HG03442 (cell line): ENCODE measurements at regions not wholly inside any gene's neighbourhood (a gene's known extent, or its start where the extent isn't known, plus 50 kb on each side); places are given as distances from the start of the nearest gene placed in this dataset.

Source experiments
- ATAC-seq: cut with Tn5 transposase; IDR thresholded peaks from one replicate; pipeline ENCODE4 v1.9.1; 2021; ENCODE audit warnings: mild to moderate bottlenecking, moderate library complexity; ENCODE audit not compliant: unreplicated experiment

DNA sequence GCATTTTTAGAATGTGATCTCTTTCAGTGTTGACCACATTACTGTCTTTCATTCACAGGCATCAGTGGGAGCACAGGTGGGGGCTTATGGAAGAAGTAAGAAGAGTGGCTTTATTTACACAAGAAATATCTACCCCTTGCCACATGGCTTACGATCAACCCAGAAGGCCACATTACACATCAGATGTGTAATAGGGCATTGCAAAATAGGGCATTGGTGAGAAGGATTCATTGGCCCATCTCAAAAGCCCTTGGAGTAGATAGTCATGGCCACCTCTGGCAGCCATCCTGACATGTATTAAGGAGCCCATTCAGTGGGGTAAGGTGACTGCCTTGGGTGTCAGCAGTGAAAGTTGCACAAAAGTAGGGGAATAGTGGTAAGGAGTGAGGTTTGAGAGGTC, 97.5 kb downstream of the MAFB start:
- ATAC-seq, result no peak

- no peak for ATAC-seq
Observed at GRCh38 chr20:40591119-40591518, 97.9 kb downstream of the MAFB start.

DNA sequence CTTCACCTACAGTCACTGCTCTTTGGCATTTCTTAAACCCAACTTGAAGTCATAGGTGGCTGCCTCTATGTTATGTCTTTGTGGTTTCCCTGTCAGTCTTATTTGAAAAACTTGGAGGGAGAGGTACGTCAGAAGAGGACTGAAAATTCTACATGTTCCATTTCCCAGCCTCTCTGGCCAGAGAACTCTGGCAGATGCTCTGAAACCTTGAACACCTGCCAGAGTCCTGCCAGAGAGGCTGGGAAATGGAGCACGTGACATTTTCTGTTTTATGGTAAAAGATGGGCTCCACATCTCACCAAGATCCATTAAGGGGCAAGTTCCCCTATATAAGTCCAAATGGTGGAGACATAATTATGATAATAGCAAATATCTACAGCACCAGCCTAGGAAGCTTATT, 99.5 kb downstream of the MAFB start:
- no peak for ATAC-seq

- ATAC-seq, result no peak
Observed at GRCh38 chr20:40588891-40589290, 100.1 kb downstream of the MAFB start.

GRCh38 chr20:40587038-40587437, 102.0 kb downstream of the MAFB start:
- no peak for ATAC-seq

DNA sequence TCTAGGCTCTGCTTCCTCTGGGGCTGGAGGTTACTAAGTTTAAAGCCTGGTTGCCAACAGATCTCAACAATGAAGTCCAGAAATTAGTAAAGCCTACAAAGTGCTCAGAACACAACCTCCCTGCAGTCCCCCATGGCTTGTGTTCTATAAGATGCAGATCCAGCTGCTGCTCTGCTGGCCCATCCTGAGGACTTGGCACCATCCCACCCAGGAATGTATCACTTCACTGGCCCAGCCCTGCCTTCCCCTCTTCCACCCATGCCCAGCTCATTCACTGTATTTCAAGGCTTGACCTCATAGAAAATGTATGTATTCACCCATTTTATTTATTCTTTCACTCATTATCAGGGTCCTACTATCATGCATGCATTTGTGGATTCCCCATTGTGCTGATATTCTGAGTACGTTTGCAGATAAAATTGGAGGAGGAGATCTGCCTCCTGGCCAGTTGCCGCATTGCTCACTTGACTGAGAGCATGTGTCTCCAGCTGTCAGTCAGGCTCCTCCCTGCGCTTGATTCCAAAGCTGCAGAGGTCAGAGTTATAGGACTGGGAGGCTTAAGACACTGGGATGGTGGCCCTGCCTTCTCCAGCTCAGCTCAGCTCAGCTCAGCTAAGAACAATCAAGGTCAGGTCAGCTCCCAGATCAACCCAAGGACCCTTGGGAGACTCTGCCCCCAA, 104.8 kb downstream of the MAFB start:
- no peak for ATAC-seq

DNA sequence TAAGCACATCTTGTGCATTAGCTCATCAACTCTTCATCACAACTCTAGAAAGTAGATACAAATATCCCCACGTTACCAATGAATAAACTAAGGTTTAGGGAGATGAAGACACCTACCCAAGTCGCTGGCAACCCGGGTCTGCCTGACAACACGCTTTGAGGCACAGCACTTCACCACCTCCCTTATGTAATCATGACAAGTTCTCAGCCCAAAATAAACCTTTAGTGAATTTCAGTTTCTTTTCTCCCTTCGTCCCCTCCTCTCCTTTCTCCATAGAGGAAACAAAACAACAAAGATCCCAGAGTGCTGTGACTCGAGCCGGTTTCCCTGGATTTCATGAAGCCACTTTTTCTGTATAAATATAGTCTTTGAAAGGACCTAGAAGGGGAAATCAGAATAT, 105.4 kb downstream of the MAFB start:
- ATAC-seq, result no peak

- ATAC-seq, result no peak
Observed at GRCh38 chr20:40583205-40583604, 105.8 kb downstream of the MAFB start.

GRCh38 chr20:40582531-40582930, 106.5 kb downstream of the MAFB start:
- no peak for ATAC-seq

DNA sequence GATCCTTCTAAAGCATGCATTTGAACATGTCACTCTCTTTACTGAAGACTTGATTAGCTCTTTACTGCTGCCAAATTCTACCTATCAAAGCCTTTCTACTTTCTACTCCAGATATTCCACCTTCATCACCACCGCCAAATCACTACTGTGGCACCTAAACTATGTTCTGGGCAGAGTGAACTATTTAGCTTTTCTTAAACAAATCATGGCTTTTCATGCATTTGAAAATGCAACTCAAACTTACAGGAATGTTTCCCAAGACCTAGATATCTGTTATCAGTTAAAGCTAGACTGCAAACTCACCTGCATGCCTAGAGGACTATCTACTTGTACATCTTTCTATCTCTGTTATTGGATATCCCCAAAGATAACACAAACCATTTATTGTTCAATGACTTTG, 109.3 kb downstream of the MAFB start:
- ATAC-seq, result no peak

- ATAC-seq, result no peak
Observed at GRCh38 chr20:40578961-40579360, 110.1 kb downstream of the MAFB start.

GRCh38 chr20:40575851-40576250, 113.2 kb downstream of the MAFB start:
- no peak for ATAC-seq

DNA sequence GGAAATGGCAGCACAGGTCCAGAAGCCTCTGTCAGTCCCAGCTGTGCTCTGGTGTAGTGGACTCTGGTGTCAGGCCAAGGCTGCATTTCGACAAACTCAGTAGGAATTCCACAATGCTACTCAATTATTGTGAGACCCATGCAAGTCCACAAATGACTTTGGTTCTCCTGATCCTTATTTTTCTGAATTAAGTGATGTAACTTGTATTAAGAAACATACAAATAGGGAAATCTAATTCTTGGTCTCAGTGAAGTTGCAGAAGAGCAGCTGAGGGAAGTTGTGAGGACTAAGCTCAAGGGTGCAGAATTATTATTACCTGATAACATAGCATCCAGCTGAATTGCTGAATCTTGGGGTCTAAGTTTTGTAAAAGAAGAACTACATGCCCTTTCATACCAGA, 116.8 kb downstream of the MAFB start:
- ATAC-seq, result no peak

GRCh38 chr20:40571639-40572038, 117.4 kb downstream of the MAFB start:
- ATAC-seq, result no peak

DNA sequence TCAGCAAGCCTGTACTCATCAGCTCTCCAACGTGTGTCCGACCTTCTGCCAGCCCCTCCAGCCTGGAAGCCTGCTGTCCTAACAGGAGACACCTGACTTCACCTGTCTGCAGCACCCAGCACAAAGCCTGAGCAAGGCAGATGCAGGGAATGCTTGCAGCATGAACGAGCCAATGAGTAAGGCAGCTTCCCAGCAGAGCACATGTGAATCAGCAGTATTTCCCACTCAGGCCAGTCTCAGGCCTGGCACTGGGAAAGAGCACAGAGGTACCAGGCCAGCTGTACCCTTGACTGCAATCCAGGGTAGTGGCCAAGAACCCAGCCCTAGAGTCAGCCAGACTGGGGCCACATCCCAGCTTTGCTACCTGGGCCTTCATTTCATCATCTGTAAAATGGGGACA, 120.8 kb downstream of the MAFB start:
- no peak for ATAC-seq

DNA sequence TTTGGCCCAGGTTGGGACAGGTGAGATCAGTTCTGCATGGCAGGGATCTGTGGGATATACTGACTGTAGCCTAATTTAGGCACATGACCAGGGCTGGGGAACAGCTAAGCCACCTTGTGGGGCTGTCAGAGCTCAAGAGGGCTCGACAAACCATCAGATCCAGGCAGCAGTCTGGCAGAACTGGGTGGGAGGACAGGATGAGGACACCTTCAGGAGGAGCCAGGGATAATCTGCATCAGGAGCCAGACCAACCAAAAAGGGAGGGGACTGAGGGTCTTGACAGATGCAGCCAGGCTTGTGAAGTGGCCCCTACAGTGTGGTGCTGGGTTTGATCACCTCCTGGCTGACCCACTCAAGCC, 123.4 kb downstream of the MAFB start:
- no peak for ATAC-seq

GRCh38 chr20:40565001-40565681, 123.9 kb downstream of the MAFB start:
- ATAC-seq, result no peak

GRCh38 chr20:40563296-40563950, 125.6 kb downstream of the MAFB start:
- no peak for ATAC-seq

- ATAC-seq, result no peak
Observed at GRCh38 chr20:40562031-40562430, 127.0 kb downstream of the MAFB start.

DNA sequence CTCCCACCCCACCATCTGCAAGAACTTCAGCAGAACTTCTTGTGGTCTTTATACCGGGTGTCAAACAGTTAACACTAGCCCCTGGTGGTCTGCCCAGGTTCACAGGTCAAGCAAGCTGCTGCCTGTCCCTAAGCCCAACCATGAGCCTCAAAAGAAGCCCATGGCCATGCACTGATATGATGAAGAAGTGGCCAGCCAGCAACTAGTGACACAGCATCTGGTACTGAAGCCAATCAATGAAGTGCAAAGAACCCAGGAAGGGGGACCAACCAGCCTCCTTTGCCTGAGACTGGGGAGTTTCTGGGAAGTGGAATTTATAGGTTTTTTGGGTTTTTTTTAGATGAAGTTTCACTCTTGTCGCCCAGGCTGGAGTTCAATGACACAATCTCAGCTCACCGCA, 127.8 kb downstream of the MAFB start:
- ATAC-seq, result no peak

GRCh38 chr20:40558212-40558611, 130.8 kb downstream of the MAFB start:
- ATAC-seq, result no peak

DNA sequence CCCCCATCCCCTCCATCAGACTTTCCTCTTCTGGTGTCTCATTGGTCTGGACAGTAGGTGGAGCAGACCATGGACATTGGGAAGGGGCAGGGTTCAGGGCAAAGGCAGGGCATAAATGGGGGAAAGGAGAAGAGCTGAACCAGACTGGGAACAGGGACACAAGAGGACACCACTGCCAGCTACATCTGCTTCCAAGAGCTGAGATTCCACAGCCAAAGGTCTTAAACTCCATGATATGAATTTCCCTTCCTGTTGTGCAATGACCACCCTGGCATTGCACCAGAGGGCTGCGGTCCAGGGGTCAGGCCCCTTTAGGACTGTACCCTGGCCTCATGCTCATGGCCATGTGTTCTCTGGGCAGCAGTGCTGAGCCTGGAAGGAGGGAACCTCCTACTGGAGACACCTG, 137.9 kb downstream of the MAFB start:
- ATAC-seq, result no peak
